Stomach (tissue), 8 donors: ENCODE measurements at regions not wholly inside any gene's neighbourhood (a gene's known extent, or its start where the extent isn't known, plus 50 kb on each side); places are given as distances from the start of the nearest gene placed in this dataset.
A peak's percentile ranks its signal among the peaks of the same experiment; 100 is the strongest.

Experiments used
- DNase-seq, 2 donors: peaks; one replicate each; pipeline versions ENCODE4 v3.0.0 to v3.0.0-alpha.2; 2013 to 2019
- H3K27ac ChIP-seq, 5 donors: fragments of 200-600 bp in 4 of 5; sonication (generic) in 4 of 5; one replicate each; pipeline ENCODE4 v1.5.1; 2013 to 2019; ENCODE audit warnings: mild to moderate bottlenecking in 1 of 5, moderate library complexity in 1 of 5
- H3K27me3 ChIP-seq, 3 donors: fragments of 200-600 bp; sonication (generic); one replicate each; pipeline ENCODE4 v1.5.1; 2017 to 2019; ENCODE audit warnings: mixed run types in 1 of 3
- H3K36me3 ChIP-seq, 4 donors: fragments of 200-600 bp; sonication (generic); 1 replicate in 3 of 4; 2 replicates in 1 of 4; pipeline ENCODE4 v1.5.1; 2016 to 2019
- H3K4me1 ChIP-seq, 4 donors: fragments of 200-600 bp; sonication (generic); one replicate each; pipeline ENCODE4 v1.5.1; 2016 to 2019
- H3K4me3 ChIP-seq, 4 donors: fragments of 200-600 bp; sonication (generic) in 3 of 4; one replicate each; pipeline ENCODE4 v1.5.1; 2016 to 2019; ENCODE audit warnings: mild to moderate bottlenecking in 1 of 4
- H3K9me3 ChIP-seq, 4 donors: fragments of 200-600 bp; sonication (generic); one replicate each; pipeline ENCODE4 v1.5.1; 2016 to 2019
- EP300 ChIP-seq: sonication (generic); formaldehyde crosslinking; IDR thresholded peaks from one replicate; pipeline ENCODE4 v1.6.1; 2017; ENCODE audit warnings: antibody characterized with exemption
- POLR2A ChIP-seq, 4 donors: fragments of 450-650 bp; IDR thresholded peaks; one replicate each; pipeline ENCODE4 v1.6.1; 2016; ENCODE audit warnings: antibody characterized with exemption in 4 of 4, control low read depth in 2 of 4, mild to moderate bottlenecking in 1 of 4, moderate library complexity in 1 of 4
- POLR2AphosphoS5 ChIP-seq, 3 donors: sonication (generic); formaldehyde crosslinking; IDR thresholded peaks; one replicate each; pipeline ENCODE4 v1.6.1; 2016; ENCODE audit warnings: antibody characterized with exemption in 3 of 3
- WGBS, 5 donors: extraction: QIAGEN DNeasy Blood & Tissue Kit in 3 of 5; methylation state at CpG; one replicate each; pipeline versions ENCODE4 v1.1.5 to v1.1.7; 2013 to 2018; 5-methylcytosine and 5-hydroxymethylcytosine counted together
- intact Hi-C: fragments of 100-400 bp; cut with DNase I; formaldehyde crosslinking; loops from one replicate; pipeline ENCODE4 v1.15.1; 2023; ENCODE audit warnings: low total_unique reads
- TF ChIP-seq, protein P1 (sequence below), 7 experiments: fragments of 450-650 bp in 4 of 7; fragments of 200-600 bp in 3 of 7; sonication (generic) in 3 of 7; IDR thresholded peaks; one replicate each; pipeline ENCODE4 v1.5.1; 2016 to 2019; ENCODE audit warnings: antibody characterized with exemption in 7 of 7, control low read depth in 2 of 7, mild to moderate bottlenecking in 1 of 7
- donor health status: healthy with polysubstance abuse.
- donor health status: Bipolar disorder and iron deficiency.
- donor health status: healthy.

DNA sequence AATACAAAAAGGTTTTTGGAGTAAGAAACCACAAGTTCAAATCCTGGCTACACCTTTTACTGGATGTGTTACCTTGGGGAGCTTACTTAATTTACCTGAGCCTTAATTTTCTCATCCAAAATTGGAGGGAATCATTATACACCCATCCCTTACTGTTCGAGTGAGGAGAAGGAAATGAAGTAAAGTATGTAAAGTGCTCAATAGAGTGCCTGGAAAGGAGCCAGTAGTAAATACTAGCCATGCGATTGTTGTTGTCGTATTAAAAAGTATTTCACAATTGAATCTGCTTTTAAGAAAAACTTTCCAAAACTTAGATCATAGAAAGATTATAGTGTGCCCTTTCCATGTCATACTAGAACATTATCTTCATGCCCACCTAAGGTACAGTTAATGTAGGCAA, 124.5 kb downstream of the ATXN3L start:
- DNase-seq, result no peak
- H3K36me3 ChIP-seq, result no peaks in the 10 kb centered on the region
- TF ChIP-seq EP300 (no peak), POLR2AphosphoS5 (IDR thresholded peaks at IDR 0.05) (no peak), POLR2A (IDR thresholded peaks at IDR 0.05) (no peak)
- H3K27me3 ChIP-seq, result no peaks in the 10 kb centered on the region
- WGBS, 5 donors, result 52 to 72% (median 55%) methylated on average over 3 of the region's 3 CpGs
- H3K4me1 ChIP-seq, result peaks cover 0 to 12% (median 0%) of the 10 kb centered on the region in 4 donors
- H3K4me3 ChIP-seq, result no peak overlapping the region
- H3K27ac ChIP-seq, result no peak overlapping the region
- intact Hi-C loops, result no loop called here
- H3K9me3 ChIP-seq, result no peaks in the 10 kb centered on the region

- WGBS, 5 donors, result 22 to 40% (median 30%) methylated on average over 4 of the region's 4 CpGs
- no peaks in the 10 kb centered on the region for H3K36me3 ChIP-seq
Measured at GRCh38 chrX:13194291-13195103, 125.4 kb downstream of the ATXN3L start.

DNA sequence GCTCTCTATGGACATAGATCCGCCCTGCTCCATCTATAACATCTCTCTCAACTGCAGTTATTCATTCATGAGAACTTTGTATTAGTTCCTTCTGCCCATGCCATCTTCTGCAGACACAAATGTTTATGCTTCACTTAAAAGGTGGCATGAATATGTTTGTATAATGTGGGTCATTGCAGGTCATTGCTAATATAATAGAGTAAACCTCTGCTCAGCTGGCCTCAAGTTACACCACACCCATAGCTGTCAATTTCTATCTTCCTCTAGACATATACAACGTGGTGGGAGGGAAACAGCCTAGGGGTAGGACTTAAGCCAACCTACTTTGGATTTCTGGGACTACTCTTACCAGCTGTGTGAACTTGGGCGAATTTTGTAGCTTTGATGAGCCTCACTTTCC, 129.8 kb downstream of the ATXN3L start:
- Histone ChIP-seq H3K4me3 (no peak overlapping the region), H3K4me1 (no peaks in the 10 kb centered on the region), H3K27ac (no peak overlapping the region), H3K27me3 (no peaks in the 10 kb centered on the region), H3K36me3 (no peaks in the 10 kb centered on the region), H3K9me3 (no peaks in the 10 kb centered on the region)
- TF ChIP-seq, protein P1, sequence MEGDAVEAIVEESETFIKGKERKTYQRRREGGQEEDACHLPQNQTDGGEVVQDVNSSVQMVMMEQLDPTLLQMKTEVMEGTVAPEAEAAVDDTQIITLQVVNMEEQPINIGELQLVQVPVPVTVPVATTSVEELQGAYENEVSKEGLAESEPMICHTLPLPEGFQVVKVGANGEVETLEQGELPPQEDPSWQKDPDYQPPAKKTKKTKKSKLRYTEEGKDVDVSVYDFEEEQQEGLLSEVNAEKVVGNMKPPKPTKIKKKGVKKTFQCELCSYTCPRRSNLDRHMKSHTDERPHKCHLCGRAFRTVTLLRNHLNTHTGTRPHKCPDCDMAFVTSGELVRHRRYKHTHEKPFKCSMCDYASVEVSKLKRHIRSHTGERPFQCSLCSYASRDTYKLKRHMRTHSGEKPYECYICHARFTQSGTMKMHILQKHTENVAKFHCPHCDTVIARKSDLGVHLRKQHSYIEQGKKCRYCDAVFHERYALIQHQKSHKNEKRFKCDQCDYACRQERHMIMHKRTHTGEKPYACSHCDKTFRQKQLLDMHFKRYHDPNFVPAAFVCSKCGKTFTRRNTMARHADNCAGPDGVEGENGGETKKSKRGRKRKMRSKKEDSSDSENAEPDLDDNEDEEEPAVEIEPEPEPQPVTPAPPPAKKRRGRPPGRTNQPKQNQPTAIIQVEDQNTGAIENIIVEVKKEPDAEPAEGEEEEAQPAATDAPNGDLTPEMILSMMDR (IDR thresholded peaks at IDR 0.05), result no peak
- no peak for TF ChIP-seq POLR2AphosphoS5 (IDR thresholded peaks at IDR 0.05)
- no peak for TF ChIP-seq EP300
- no peak for TF ChIP-seq POLR2A (IDR thresholded peaks at IDR 0.05)
- WGBS, 5 donors, result 64 to 79% (median 66%) methylated on average over 3 of the region's 3 CpGs
- DNase-seq, result no peak
- intact Hi-C loops, result no loop called here

More at GRCh38 chrX:13194291-13195103, 125.4 kb downstream of the ATXN3L start:
- TF ChIP-seq POLR2A (IDR thresholded peaks at IDR 0.05) (no peak), POLR2AphosphoS5 (IDR thresholded peaks at IDR 0.05) (no peak), EP300 (no peak)
- TF ChIP-seq, protein P1 (IDR thresholded peaks at IDR 0.05), result no peak
- Histone ChIP-seq H3K4me1 (peaks cover 0 to 12% (median 0%) of the 10 kb centered on the region in 4 donors), H3K27me3 (no peaks in the 10 kb centered on the region), H3K27ac (peak overlapping the region in 1 of 5 donors; percentile 14), H3K4me3 (no peak overlapping the region), H3K9me3 (no peaks in the 10 kb centered on the region)
- intact Hi-C loops, result no loop called here
- peak in 1 of 2 donors; percentile 46 for DNase-seq

GRCh38 chrX:13189380-13189779, 130.5 kb downstream of the ATXN3L start:
- H3K27me3 ChIP-seq, result no peaks in the 10 kb centered on the region
- H3K9me3 ChIP-seq, result no peaks in the 10 kb centered on the region
- no peak overlapping the region for H3K4me3 ChIP-seq
- intact Hi-C loops, result no loop called here
- TF ChIP-seq POLR2A (IDR thresholded peaks at IDR 0.05) (no peak), EP300 (no peak), POLR2AphosphoS5 (IDR thresholded peaks at IDR 0.05) (no peak)
- TF ChIP-seq, protein P1 (IDR thresholded peaks at IDR 0.05), result no peak
- WGBS, 5 donors, result 78 to 90% (median 79%) methylated on average over 5 to 6 of the region's 6 CpGs
- H3K36me3 ChIP-seq, result no peaks in the 10 kb centered on the region
- no peaks in the 10 kb centered on the region for H3K4me1 ChIP-seq
- no peak overlapping the region for H3K27ac ChIP-seq
- no peak for DNase-seq
